K562 (cell line): ENCODE measurements at regions not wholly inside any gene's neighbourhood (a gene's known extent, or its start where the extent isn't known, plus 50 kb on each side); places are given as distances from the start of the nearest gene placed in this dataset.

ENCODE experiments used
- ATAC-seq: fragments of 200-7000 bp; cut with Tn5 transposase; 3 replicates; pipeline ENCODE4 v1.9.1; 2020; ENCODE audit warnings: moderate library complexity
- BruUV-seq: library from RNA; stranded (reverse); fragments of 400-500 nt; replicated peaks from 2 replicates; lab custom pipeline; 2021; lab: Mats Ljungman, UMichigan
- CTCF ChIA-PET: fragments of 300-600 bp; formaldehyde crosslinking; extraction: SDS; loops from one replicate; lab custom pipeline; 2021; ENCODE audit warnings: low intra/inter-chr PET ratio; lab: Yijun Ruan, JAX
- POLR2A ChIA-PET: fragments of 300-600, 350-650 bp; sonication (Branson Sonifier 250); formaldehyde crosslinking; extraction: SDS; loops from one replicate; lab custom pipeline; 2021; ENCODE audit warnings: antibody characterized with exemption, inconsistent platforms; lab: Yijun Ruan, JAX
- DNase-seq, 4 experiments: peaks; one replicate each; pipeline versions ENCODE4 v3.0.0 to v3.0.0-alpha.2; 2011 to 2018; ENCODE audit warnings: low spot score in 3 of 4, mixed read lengths in 3 of 4; ENCODE audit errors: extremely low read depth in 1 of 4
- FAIRE-seq: peaks from 2 replicates; lab custom pipeline; 2011; peaks lifted over from hg19 to GRCh38; lab: Jason Lieb, UNC
- H2AFZ ChIP-seq: 2 replicates; pipeline ENCODE4 v1.6.0; 2011; ENCODE audit warnings: low read depth, low read length, control low read depth, inconsistent platforms
- H3K27ac ChIP-seq: fragments of 200-600 bp; 3 replicates; pipeline ENCODE4 v1.8.0; 2011; ENCODE audit warnings: low read depth, mild to moderate bottlenecking, control low read depth, inconsistent platforms, low read length, moderate library complexity, mixed read lengths; ENCODE audit errors: extremely low read depth
- H3K27me3 ChIP-seq, 2 experiments: fragments of 300-600 bp in 1 of 2; 2 replicates in 1 of 2; 3 replicates in 1 of 2; pipeline versions ENCODE4 v1.6.0 to v1.8.0; 2011; ENCODE audit warnings: inconsistent platforms in 2 of 2, low read length in 2 of 2, mild to moderate bottlenecking in 1 of 2, mixed read lengths in 1 of 2, moderate library complexity in 1 of 2; ENCODE audit not compliant: control insufficient read depth in 2 of 2, insufficient read depth in 2 of 2
- H3K36me3 ChIP-seq: fragments of 300-600 bp; 3 replicates; pipeline ENCODE4 v1.8.0; 2011; ENCODE audit warnings: mild to moderate bottlenecking, low read length, inconsistent platforms; ENCODE audit not compliant: control insufficient read depth, insufficient read depth
- H3K4me1 ChIP-seq, 2 experiments: fragments of 200-600 bp in 1 of 2; replicated peaks in 1 of 2; 2 replicates in 1 of 2; 3 replicates in 1 of 2; pipeline versions ENCODE4 v1.5.1 to v1.8.0; 2011; ENCODE audit warnings: inconsistent platforms in 2 of 2, low read length in 2 of 2, mild to moderate bottlenecking in 1 of 2, mixed read lengths in 1 of 2, moderate library complexity in 1 of 2; ENCODE audit not compliant: control insufficient read depth in 2 of 2, insufficient read depth in 2 of 2
- H3K4me2 ChIP-seq: 2 replicates; pipeline ENCODE4 v1.6.1; 2011; ENCODE audit warnings: low read length, control low read depth, inconsistent platforms, mixed read lengths; ENCODE audit not compliant: insufficient read depth
- H3K4me3 ChIP-seq: fragments of 200-600 bp; sonication (generic), shearing (Covaris generic); 2 replicates; pipeline ENCODE4 v1.5.1; 2016; ENCODE audit warnings: control low read depth, inconsistent platforms
- H3K79me2 ChIP-seq: fragments of 200-600 bp; 3 replicates; pipeline ENCODE4 v1.8.0; 2011; ENCODE audit warnings: low read length, inconsistent platforms; ENCODE audit not compliant: control insufficient read depth, insufficient read depth
- H3K9ac ChIP-seq, 2 experiments: 2 replicates each; pipeline versions ENCODE4 v1.6.0 to v1.6.1; 2011; ENCODE audit warnings: low read depth in 2 of 2, low read length in 2 of 2, control low read depth in 1 of 2, inconsistent platforms in 1 of 2, mild to moderate bottlenecking in 1 of 2, mixed read lengths in 1 of 2; ENCODE audit not compliant: insufficient read depth in 1 of 2
- H3K9me1 ChIP-seq: one replicate; pipeline ENCODE4 v1.6.0; 2011; ENCODE audit warnings: inconsistent platforms, mild to moderate bottlenecking, low read length, moderate library complexity; ENCODE audit not compliant: control insufficient read depth, insufficient read depth
- H3K9me3 ChIP-seq: replicated peaks from 2 replicates; pipeline ENCODE4 v1.5.1; 2011; ENCODE audit warnings: low read depth, low read length, inconsistent platforms; ENCODE audit not compliant: control insufficient read depth, insufficient read depth
- H4K20me1 ChIP-seq: replicated peaks from 2 replicates; pipeline ENCODE4 v1.6.1; 2011; ENCODE audit warnings: low read length, inconsistent platforms, mixed read lengths; ENCODE audit not compliant: control insufficient read depth, insufficient read depth
- BACH1 ChIP-seq: fragments of 200-800 bp; sonication (Bioruptor generic); IDR thresholded peaks from 2 replicates; pipeline ENCODE4 v1.6.1; 2016; ENCODE audit warnings: missing genetic modification characterization, missing compliant biosample characterization
- CEBPB ChIP-seq: fragments of 450-650 bp; IDR thresholded peaks from 2 replicates; pipeline ENCODE4 v1.6.1; 2016; ENCODE audit warnings: missing genetic modification characterization, missing compliant biosample characterization
- CEBPG ChIP-seq, 3 experiments: fragments of 200-800 bp in 1 of 3; sonication (Bioruptor generic) in 1 of 3; sonication (generic) in 1 of 3; formaldehyde crosslinking in 1 of 3; IDR thresholded peaks in 2 of 3; conservative IDR thresholded peaks in 1 of 3; 2 replicates each; pipeline versions ENCODE4 v1.6.1 to v1.8.0; 2016 to 2022; ENCODE audit warnings: missing compliant biosample characterization in 2 of 3, missing genetic modification characterization in 2 of 3, mild to moderate bottlenecking in 1 of 3, missing genetic modification reagents in 1 of 3
- CTCF ChIP-seq, 3 experiments: IDR thresholded peaks in 2 of 3; conservative IDR thresholded peaks in 1 of 3; 2 replicates each; pipeline ENCODE4 v1.5.1; 2011 to 2012; ENCODE audit warnings: low read length in 3 of 3, mild to moderate bottlenecking in 3 of 3, control low read depth in 2 of 3, improper control_type of control experiment in 1 of 3, inconsistent platforms in 1 of 3, low read depth in 1 of 3, mixed read lengths in 1 of 3, moderate library complexity in 1 of 3; ENCODE audit not compliant: insufficient read depth in 2 of 3
- KLF6 ChIP-seq: fragments of 250-450 bp; sonication (Bioruptor Pico); IDR thresholded peaks from 2 replicates; pipeline ENCODE4 v1.4.0; 2020; ENCODE audit warnings: mild to moderate bottlenecking, moderate library complexity, borderline replicate concordance
- LEF1 ChIP-seq: fragments of 450-650 bp; IDR thresholded peaks from 2 replicates; pipeline ENCODE4 v1.6.1; 2016; ENCODE audit warnings: mild to moderate bottlenecking
- RBM17 ChIP-seq: fragments of 200-400 bp; formaldehyde crosslinking; IDR thresholded peaks from 2 replicates; pipeline ENCODE4 v1.6.1; 2017; ENCODE audit warnings: low read depth, mild to moderate bottlenecking, low read length, borderline replicate concordance
- RUNX1 ChIP-seq: sonication (generic); IDR thresholded peaks from 2 replicates; pipeline ENCODE4 v1.6.1; 2016; ENCODE audit warnings: antibody characterized with exemption, low read depth
- TAF7 ChIP-seq: fragments of 450-650 bp; IDR thresholded peaks from 2 replicates; pipeline ENCODE4 v1.6.1; 2016; ENCODE audit warnings: missing genetic modification characterization, missing compliant biosample characterization
- TGIF2 ChIP-seq: sonication (generic); formaldehyde crosslinking; IDR thresholded peaks from 2 replicates; pipeline ENCODE4 v1.8.1; 2022; ENCODE audit warnings: mild to moderate bottlenecking, missing genetic modification reagents, moderate library complexity
- TRIM28 ChIP-seq: fragments of 450-650 bp; IDR thresholded peaks from 2 replicates; pipeline ENCODE4 v1.6.1; 2017
- WGBS: fragments of 100-300 bp; shearing (Covaris generic); methylation state at CpG from one replicate; pipeline ENCODE4 v1.1.6; 2016; ENCODE audit warnings: low coverage, mixed read lengths; ENCODE audit not compliant: insufficient coverage; ENCODE audit errors: missing lambda C conversion rate; 5-methylcytosine and 5-hydroxymethylcytosine counted together
- in situ Hi-C: fragments of 300-500 bp; cut with MboI; formaldehyde crosslinking; loops from 4 replicates; pipeline ENCODE4 v1.15.0; 2018; ENCODE audit warnings: inconsistent platforms, mixed read lengths
- intact Hi-C: fragments of 100-400 bp; cut with micrococcal nuclease; formaldehyde crosslinking; loops from 2 replicates; pipeline ENCODE4 v1.14.2; 2022
- TF ChIP-seq, protein P1 (sequence below): sonication (generic); formaldehyde crosslinking; IDR thresholded peaks from 2 replicates; pipeline ENCODE4 v1.8.0; 2022; ENCODE audit warnings: mild to moderate bottlenecking, missing genetic modification reagents
- TF ChIP-seq, protein P2 (sequence below): fragments of 250-450 bp; sonication (Bioruptor Pico); IDR thresholded peaks from 2 replicates; pipeline ENCODE4 v1.6.1; 2021; ENCODE audit warnings: mild to moderate bottlenecking
- TF ChIP-seq, protein P3 (sequence below): fragments of 450-650 bp; formaldehyde crosslinking; IDR thresholded peaks from 2 replicates; pipeline ENCODE4 v1.4.0; 2022; ENCODE audit warnings: mild to moderate bottlenecking, moderate library complexity

DNA sequence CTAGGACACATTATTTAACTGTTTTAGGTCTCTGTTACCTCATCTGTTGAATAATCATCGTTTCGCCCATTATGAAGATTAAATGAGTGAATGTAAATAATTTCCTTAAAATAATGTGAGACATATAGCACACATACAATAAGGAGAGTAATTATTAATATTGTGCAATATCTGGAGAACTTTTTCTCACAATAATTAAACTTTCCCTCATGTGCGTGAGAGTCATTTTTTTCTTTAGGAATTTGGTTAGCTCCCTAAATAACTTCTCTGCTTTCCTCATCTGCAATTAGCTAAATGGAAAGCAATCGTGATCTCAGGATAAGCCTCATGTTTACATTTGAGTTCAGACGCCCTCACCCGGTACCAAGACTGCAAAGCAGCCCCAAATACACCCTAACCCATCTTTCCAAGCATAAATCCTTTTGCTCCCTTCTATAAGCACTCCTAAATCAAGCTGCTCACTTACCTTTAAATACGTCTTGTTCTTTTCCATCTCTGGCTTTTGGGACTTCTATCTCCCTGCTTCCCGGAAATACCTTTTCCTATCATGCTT is 78.8 kb downstream of the MZT1 start:
- 3% methylated on average over 8 of the region's 8 CpGs for WGBS
- Histone ChIP-seq H3K4me3 (no peak overlapping the region), H3K9me1 (no peaks in the 10 kb centered on the region), H2AFZ (no peak overlapping the region), H3K4me2 (no peak overlapping the region), H3K9me3 (no peaks in the 10 kb centered on the region), H4K20me1 (no peaks in the 10 kb centered on the region), H3K4me1 (no peaks in the 10 kb centered on the region), H3K36me3 (no peaks in the 10 kb centered on the region), H3K79me2 (no peaks in the 10 kb centered on the region), H3K9ac (no peak overlapping the region), H3K27ac (no peak overlapping the region), H3K27me3 (no peaks in the 10 kb centered on the region)
- FAIRE-seq = no peak
- no TSS peak for BruUV-seq
- intact Hi-C loops = no loop called here
- ChIA-PET POLR2A (no interaction called here), CTCF (no interaction called here)
- ATAC-seq = no peak
- in situ Hi-C loops = no loop called here
- peak in 1 of 4 experiments; percentile 3 for DNase-seq
- TF ChIP-seq BACH1 (tag) = no peak
- TF ChIP-seq RUNX1 = no peak
- TF ChIP-seq CTCF (IDR thresholded peaks at IDR 0.05 in 2 of 3, conservative IDR thresholded peaks at IDR 0.05 in 1 of 3; ENCODE audit: insufficient read depth in 2 of 3, low read depth in 1 of 3, low read length in 3 of 3) = 0 out of 6 replicates have a peak, but pooled peaks of 1 of the 3 experiments have one; percentile 1
- peak; percentile 72 for TF ChIP-seq CEBPB
- TF ChIP-seq, protein P1, sequence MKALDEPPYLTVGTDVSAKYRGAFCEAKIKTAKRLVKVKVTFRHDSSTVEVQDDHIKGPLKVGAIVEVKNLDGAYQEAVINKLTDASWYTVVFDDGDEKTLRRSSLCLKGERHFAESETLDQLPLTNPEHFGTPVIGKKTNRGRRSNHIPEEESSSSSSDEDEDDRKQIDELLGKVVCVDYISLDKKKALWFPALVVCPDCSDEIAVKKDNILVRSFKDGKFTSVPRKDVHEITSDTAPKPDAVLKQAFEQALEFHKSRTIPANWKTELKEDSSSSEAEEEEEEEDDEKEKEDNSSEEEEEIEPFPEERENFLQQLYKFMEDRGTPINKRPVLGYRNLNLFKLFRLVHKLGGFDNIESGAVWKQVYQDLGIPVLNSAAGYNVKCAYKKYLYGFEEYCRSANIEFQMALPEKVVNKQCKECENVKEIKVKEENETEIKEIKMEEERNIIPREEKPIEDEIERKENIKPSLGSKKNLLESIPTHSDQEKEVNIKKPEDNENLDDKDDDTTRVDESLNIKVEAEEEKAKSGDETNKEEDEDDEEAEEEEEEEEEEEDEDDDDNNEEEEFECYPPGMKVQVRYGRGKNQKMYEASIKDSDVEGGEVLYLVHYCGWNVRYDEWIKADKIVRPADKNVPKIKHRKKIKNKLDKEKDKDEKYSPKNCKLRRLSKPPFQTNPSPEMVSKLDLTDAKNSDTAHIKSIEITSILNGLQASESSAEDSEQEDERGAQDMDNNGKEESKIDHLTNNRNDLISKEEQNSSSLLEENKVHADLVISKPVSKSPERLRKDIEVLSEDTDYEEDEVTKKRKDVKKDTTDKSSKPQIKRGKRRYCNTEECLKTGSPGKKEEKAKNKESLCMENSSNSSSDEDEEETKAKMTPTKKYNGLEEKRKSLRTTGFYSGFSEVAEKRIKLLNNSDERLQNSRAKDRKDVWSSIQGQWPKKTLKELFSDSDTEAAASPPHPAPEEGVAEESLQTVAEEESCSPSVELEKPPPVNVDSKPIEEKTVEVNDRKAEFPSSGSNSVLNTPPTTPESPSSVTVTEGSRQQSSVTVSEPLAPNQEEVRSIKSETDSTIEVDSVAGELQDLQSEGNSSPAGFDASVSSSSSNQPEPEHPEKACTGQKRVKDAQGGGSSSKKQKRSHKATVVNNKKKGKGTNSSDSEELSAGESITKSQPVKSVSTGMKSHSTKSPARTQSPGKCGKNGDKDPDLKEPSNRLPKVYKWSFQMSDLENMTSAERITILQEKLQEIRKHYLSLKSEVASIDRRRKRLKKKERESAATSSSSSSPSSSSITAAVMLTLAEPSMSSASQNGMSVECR (CRISPR knock-in tag) = no peak
- TF ChIP-seq TGIF2 (CRISPR knock-in tag) = no peak
- TF ChIP-seq TAF7 (tag) = no peak
- TF ChIP-seq LEF1 = no peak
- no peak for TF ChIP-seq TRIM28
- TF ChIP-seq, protein P2, sequence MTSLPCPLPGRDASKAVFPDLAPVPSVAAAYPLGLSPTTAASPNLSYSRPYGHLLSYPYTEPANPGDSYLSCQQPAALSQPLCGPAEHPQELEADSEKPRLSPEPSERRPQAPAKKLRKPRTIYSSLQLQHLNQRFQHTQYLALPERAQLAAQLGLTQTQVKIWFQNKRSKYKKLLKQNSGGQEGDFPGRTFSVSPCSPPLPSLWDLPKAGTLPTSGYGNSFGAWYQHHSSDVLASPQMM = no peak
- TF ChIP-seq KLF6 (CRISPR knock-in tag) = no peak
- TF ChIP-seq, protein P3, sequence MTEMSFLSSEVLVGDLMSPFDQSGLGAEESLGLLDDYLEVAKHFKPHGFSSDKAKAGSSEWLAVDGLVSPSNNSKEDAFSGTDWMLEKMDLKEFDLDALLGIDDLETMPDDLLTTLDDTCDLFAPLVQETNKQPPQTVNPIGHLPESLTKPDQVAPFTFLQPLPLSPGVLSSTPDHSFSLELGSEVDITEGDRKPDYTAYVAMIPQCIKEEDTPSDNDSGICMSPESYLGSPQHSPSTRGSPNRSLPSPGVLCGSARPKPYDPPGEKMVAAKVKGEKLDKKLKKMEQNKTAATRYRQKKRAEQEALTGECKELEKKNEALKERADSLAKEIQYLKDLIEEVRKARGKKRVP (CRISPR knock-in tag) = no peak
- TF ChIP-seq RBM17 = no peak
- no peak for TF ChIP-seq CEBPG (CRISPR knock-in tag; IDR thresholded peaks at IDR 0.05)
- peak in 1 of 2 experiments; percentile 79; a peak in 2 of 4 replicates for TF ChIP-seq CEBPG (tag; conservative IDR thresholded peaks at IDR 0.05 in 1 of 2, IDR thresholded peaks at IDR 0.05 in 1 of 2)
